AG09309 (cell line): ENCODE measurements at regions not wholly inside any gene's neighbourhood (a gene's known extent, or its start where the extent isn't known, plus 50 kb on each side); places are given as distances from the start of the nearest gene placed in this dataset.
"Not testable (repeated sequence)": the region's sequence is repeated elsewhere in the genome, so short reads cannot be mapped to it uniquely, and the experiment has no call there.

Source experiments
- DNase-seq: peaks from one replicate; pipeline ENCODE4 v3.0.0-alpha.2; 2010; ENCODE audit warnings: low read depth
- H3K4me3 ChIP-seq: 2 replicates; pipeline ENCODE4 v1.5.1; 2011; ENCODE audit warnings: mild to moderate bottlenecking, low read depth, low read length, moderate library complexity; ENCODE audit not compliant: control insufficient read depth
- CTCF ChIP-seq: IDR thresholded peaks from 2 replicates; pipeline ENCODE4 v1.5.1; 2011; ENCODE audit warnings: mild to moderate bottlenecking, low read depth, low read length, inconsistent platforms; ENCODE audit not compliant: insufficient read depth, control insufficient read depth; ENCODE audit errors: missing control alignments

GRCh38 chr4:33724685-33725084 is 2519.6 kb downstream of the ARAP2 start:
- DNase-seq: no peak
- no peak overlapping the region for H3K4me3 ChIP-seq
- TF ChIP-seq CTCF: no peak

- no peak for TF ChIP-seq CTCF
- no peak overlapping the region for H3K4me3 ChIP-seq
- no peak for DNase-seq
Measured at GRCh38 chr4:33725861-33726260, 2518.5 kb downstream of the ARAP2 start.

- no peak for DNase-seq
- TF ChIP-seq CTCF: no peak
- H3K4me3 ChIP-seq: no peak overlapping the region
Measured at GRCh38 chr4:33737726-33738125, 2506.6 kb downstream of the ARAP2 start.

GRCh38 chr4:33739884-33740632 is 2504.3 kb downstream of the ARAP2 start:
- no peak for TF ChIP-seq CTCF
- no peak for DNase-seq
- no peak overlapping the region for H3K4me3 ChIP-seq

- H3K4me3 ChIP-seq: not testable (repeated sequence)
Measured at GRCh38 chr4:33740871-33741270, 2503.4 kb downstream of the ARAP2 start.

GRCh38 chr4:33746979-33747378 is 2497.3 kb downstream of the ARAP2 start:
- no peak overlapping the region for H3K4me3 ChIP-seq
- TF ChIP-seq CTCF: no peak
- DNase-seq: no peak

More at GRCh38 chr4:33740871-33741270, 2503.4 kb downstream of the ARAP2 start:
- not testable (repeated sequence) for DNase-seq

GRCh38 chr4:33751050-33751449 is 2493.3 kb downstream of the ARAP2 start:
- H3K4me3 ChIP-seq: no peak overlapping the region
- DNase-seq: no peak
- TF ChIP-seq CTCF: no peak
